ENCODE measurements at regions not wholly inside any gene's neighbourhood (a gene's known extent, or its start where the extent isn't known, plus 50 kb on each side); places are given as distances from the start of the nearest gene placed in this dataset.

GRCh38 chr5:143870362-143870761, 58.4 kb downstream of the HMHB1 start:
- Histone ChIP-seq H3K4me3 (ENCODE audit: insufficient read depth, low read depth, low read length) (no peak overlapping the region), H3K36me3 (replicated peaks; ENCODE audit: control insufficient read depth, insufficient read depth, low read length) (no peaks in the 10 kb centered on the region), H3K27me3 (ENCODE audit: control insufficient read depth, insufficient read depth, low read length) (no peaks in the 10 kb centered on the region)
- no peak for DNase-seq

GRCh38 chr5:143870871-143871632, 59.1 kb downstream of the HMHB1 start:
- no peaks in the 10 kb centered on the region for H3K36me3 ChIP-seq (replicated peaks; ENCODE audit: control insufficient read depth, insufficient read depth, low read length)
- H3K27me3 ChIP-seq (ENCODE audit: control insufficient read depth, insufficient read depth, low read length) = no peaks in the 10 kb centered on the region
- H3K4me3 ChIP-seq (ENCODE audit: insufficient read depth, low read depth, low read length) = no peak overlapping the region
- no peak for DNase-seq

DNA sequence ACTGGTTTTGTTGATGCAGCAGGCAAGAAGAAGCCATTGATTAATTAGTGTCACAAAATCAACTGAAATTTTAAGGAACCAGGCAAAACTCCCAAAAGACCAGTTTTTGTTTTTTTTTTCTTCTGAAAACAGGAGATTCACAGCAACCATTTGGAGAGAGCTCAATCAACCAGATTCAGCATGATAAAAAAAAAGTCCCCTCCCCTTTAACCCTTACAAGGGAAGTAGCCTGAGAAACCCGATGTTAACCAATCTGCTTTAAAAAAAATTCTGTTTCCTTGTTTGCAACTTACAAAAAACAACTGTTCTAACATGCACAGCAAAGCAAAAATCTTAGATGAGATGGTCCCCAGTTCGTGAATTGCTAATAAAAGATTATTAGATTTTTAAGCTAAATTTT, 59.7 kb downstream of the HMHB1 start:
- no peak overlapping the region for H3K4me3 ChIP-seq (ENCODE audit: insufficient read depth, low read depth, low read length)
- no peaks in the 10 kb centered on the region for H3K36me3 ChIP-seq (replicated peaks; ENCODE audit: control insufficient read depth, insufficient read depth, low read length)
- no peak for DNase-seq
- no peaks in the 10 kb centered on the region for H3K27me3 ChIP-seq (ENCODE audit: control insufficient read depth, insufficient read depth, low read length)

- H3K27me3 ChIP-seq (ENCODE audit: control insufficient read depth, insufficient read depth, low read length) = no peaks in the 10 kb centered on the region
- no peaks in the 10 kb centered on the region for H3K36me3 ChIP-seq (replicated peaks; ENCODE audit: control insufficient read depth, insufficient read depth, low read length)
- DNase-seq = no peak
- H3K4me3 ChIP-seq (ENCODE audit: insufficient read depth, low read depth, low read length) = no peak overlapping the region
Observed at GRCh38 chr5:143874312-143874711, 62.4 kb downstream of the HMHB1 start.

DNA sequence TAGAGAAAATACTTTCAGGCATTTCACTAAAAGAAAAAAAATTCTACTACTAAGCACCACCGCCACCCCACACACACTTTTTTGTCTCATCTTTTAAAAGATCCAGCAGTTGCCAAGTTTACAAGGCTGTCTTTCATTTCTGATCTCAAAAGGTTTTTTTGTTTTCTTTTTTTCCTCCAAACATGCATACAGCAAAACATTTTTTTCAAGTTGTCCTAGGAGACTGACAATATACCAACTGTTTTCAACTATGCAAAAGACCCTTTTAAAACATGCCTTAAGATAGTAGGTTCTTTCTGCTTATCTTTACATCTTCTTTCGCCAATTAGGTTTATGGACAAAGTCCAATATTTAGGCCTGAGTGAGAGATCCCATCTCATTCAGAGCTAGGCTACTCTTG, 65.2 kb downstream of the HMHB1 start:
- DNase-seq = no peak
- Histone ChIP-seq H3K4me3 (ENCODE audit: insufficient read depth, low read depth, low read length) (no peak overlapping the region), H3K36me3 (replicated peaks; ENCODE audit: control insufficient read depth, insufficient read depth, low read length) (no peaks in the 10 kb centered on the region), H3K27me3 (ENCODE audit: control insufficient read depth, insufficient read depth, low read length) (no peaks in the 10 kb centered on the region)

- Histone ChIP-seq H3K27me3 (ENCODE audit: control insufficient read depth, insufficient read depth, low read length) (no peaks in the 10 kb centered on the region), H3K4me3 (ENCODE audit: insufficient read depth, low read depth, low read length) (no peak overlapping the region)
Observed at GRCh38 chr5:143878430-143878829, 66.5 kb downstream of the HMHB1 start.

GRCh38 chr5:143879646-143880045, 67.7 kb downstream of the HMHB1 start:
- Histone ChIP-seq H3K4me3 (ENCODE audit: insufficient read depth, low read depth, low read length) (no peak overlapping the region), H3K27me3 (ENCODE audit: control insufficient read depth, insufficient read depth, low read length) (no peaks in the 10 kb centered on the region), H3K36me3 (replicated peaks; ENCODE audit: control insufficient read depth, insufficient read depth, low read length) (no peaks in the 10 kb centered on the region)
- no peak for DNase-seq

More at GRCh38 chr5:143878430-143878829, 66.5 kb downstream of the HMHB1 start:
- no peak for DNase-seq
- no peaks in the 10 kb centered on the region for H3K36me3 ChIP-seq (replicated peaks; ENCODE audit: control insufficient read depth, insufficient read depth, low read length)

DNA sequence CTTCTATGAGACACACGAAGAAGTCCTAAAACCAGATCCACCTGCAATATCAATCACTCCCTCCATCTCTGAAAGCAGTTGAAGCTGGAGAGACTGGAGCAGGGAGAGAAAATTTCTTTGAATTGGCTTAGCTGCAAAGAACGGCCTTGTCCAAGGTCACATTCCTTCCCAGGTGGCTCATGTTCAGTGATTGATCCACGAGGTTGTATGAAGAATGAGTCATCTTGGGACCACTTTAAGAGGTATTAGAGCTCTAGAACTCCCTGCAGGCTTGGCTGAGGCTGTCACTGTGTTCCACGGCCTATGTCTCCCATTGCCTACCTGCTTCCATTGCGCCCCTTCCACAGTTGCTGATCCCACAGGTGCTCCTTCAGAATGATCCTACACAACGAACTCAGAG, 68.2 kb downstream of the HMHB1 start:
- H3K4me3 ChIP-seq (ENCODE audit: insufficient read depth, low read depth, low read length) = no peak overlapping the region
- no peaks in the 10 kb centered on the region for H3K27me3 ChIP-seq (ENCODE audit: control insufficient read depth, insufficient read depth, low read length)
- no peak for DNase-seq

DNA sequence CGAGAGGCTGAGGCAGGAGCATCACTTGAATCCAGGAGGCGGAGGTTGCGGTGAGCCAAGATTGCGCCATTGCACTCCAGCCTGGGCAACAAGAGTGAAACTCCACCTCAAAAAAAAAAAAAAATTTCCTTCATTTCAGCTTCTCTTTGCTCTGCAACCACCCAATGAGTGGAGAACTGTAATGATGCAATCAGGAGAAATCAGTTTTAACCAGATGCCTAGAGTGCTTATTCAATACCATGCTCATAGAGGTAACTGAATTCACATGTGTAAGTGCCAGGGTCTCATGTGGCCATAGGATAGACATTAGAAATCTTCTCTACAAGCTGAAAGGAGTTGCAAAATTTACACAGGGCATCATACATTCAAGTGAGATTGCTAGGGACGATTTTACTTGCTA, 70.6 kb downstream of the HMHB1 start:
- no peak for DNase-seq
- Histone ChIP-seq H3K4me3 (ENCODE audit: insufficient read depth, low read depth, low read length) (no peak overlapping the region), H3K36me3 (replicated peaks; ENCODE audit: control insufficient read depth, insufficient read depth, low read length) (no peaks in the 10 kb centered on the region), H3K27me3 (ENCODE audit: control insufficient read depth, insufficient read depth, low read length) (no peaks in the 10 kb centered on the region)

More for the DNA sequence above, 68.2 kb downstream of the HMHB1 start:
- no peaks in the 10 kb centered on the region for H3K36me3 ChIP-seq (replicated peaks; ENCODE audit: control insufficient read depth, insufficient read depth, low read length)

DNA sequence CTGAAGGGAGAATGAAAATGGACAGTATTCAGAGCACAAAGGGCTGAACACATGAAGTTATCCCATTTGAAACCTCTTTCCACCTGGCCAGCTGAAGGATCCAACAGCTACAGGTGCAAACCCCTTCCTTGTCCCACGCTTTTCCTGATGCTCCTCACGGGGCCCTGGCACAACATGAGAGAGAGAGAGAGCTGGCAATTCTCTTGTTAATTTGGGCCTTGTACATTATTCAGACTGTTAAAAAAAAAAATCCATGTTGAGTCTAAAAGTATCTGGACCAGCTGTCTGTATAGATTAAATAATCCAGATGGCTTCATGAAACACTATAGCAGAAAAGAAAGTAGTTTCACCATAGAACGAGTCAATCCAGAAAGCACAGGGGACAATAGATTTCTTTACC, 74.1 kb downstream of the HMHB1 start:
- Histone ChIP-seq H3K27me3 (ENCODE audit: control insufficient read depth, insufficient read depth, low read length) (no peaks in the 10 kb centered on the region), H3K36me3 (replicated peaks; ENCODE audit: control insufficient read depth, insufficient read depth, low read length) (no peaks in the 10 kb centered on the region), H3K4me3 (ENCODE audit: insufficient read depth, low read depth, low read length) (no peak overlapping the region)
- no peak for DNase-seq

DNA sequence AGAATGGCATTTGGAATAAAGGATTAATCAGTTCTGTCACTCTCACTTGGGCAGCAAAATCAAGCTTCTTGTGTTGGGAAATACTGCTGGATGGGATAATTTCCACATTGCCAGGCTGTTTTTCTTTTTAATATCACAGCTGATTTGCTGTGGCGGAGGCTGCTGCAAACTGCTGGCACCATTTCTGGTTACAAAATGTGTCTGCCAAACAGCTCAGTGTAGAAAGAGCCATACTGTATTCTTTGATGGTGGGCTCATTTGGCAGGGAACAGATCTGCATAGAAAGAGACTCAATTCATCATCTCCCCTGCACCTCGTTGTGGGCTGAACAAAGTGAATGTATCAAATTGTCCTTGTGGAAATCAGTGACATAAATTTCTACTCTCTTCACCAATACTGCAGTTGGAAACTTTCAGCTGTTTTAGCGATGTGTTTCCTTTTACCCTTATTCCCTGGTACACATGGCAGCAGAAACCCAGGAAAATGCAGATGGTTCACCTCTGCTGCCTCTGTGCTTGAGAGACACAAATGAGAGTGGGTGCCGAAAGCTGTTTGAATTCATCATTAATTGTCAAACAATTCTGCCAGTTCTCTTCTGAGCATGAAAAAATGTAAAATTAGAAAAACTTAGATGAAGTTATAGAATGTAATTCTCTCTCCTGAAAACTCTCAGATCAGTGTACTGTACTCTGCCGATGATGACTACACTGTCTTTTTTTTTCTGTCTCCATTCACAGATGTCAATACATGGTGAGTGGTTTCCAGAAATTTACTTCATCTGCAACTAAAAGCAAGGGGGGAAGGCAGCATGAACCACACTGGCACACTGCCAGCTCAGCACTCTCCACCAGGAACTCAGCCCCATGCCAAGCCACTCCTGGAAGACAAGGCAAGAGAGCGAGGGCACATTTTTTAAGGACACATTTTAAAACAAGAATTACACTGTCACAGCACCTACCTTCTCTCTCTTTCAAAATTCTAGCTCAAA, 75.0 kb downstream of the HMHB1 start:
- no peak for DNase-seq
- Histone ChIP-seq H3K36me3 (replicated peaks; ENCODE audit: control insufficient read depth, insufficient read depth, low read length) (no peaks in the 10 kb centered on the region), H3K4me3 (ENCODE audit: insufficient read depth, low read depth, low read length) (no peak overlapping the region), H3K27me3 (ENCODE audit: control insufficient read depth, insufficient read depth, low read length) (no peaks in the 10 kb centered on the region)

- H3K36me3 ChIP-seq (replicated peaks; ENCODE audit: control insufficient read depth, insufficient read depth, low read length) = no peaks in the 10 kb centered on the region
- no peaks in the 10 kb centered on the region for H3K27me3 ChIP-seq (ENCODE audit: control insufficient read depth, insufficient read depth, low read length)
- H3K4me3 ChIP-seq (ENCODE audit: insufficient read depth, low read depth, low read length) = no peak overlapping the region
- no peak for DNase-seq
Observed at GRCh38 chr5:143887903-143888665, 76.1 kb downstream of the HMHB1 start.

DNA sequence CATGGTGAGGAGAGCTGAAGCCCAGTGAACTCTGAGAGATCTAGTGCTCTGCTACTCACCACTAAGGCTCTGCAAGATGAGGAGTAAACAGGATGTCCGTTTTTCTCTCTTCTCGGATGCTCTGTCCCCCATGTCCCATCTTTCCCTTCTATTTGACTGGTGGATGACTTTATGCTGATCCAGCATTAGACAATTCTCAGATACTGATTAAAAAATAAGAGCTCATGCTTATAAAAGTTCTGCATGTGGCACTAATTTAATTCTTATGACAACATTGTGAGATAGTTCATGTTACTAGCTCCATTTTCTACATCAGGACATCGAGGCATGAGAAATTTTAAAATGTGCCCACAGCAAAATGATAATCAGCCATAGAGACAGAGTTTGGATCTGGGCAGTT, 77.0 kb downstream of the HMHB1 start:
- no peaks in the 10 kb centered on the region for H3K36me3 ChIP-seq (replicated peaks; ENCODE audit: control insufficient read depth, insufficient read depth, low read length)
- H3K4me3 ChIP-seq (ENCODE audit: insufficient read depth, low read depth, low read length) = no peak overlapping the region
- DNase-seq = no peak

DNA sequence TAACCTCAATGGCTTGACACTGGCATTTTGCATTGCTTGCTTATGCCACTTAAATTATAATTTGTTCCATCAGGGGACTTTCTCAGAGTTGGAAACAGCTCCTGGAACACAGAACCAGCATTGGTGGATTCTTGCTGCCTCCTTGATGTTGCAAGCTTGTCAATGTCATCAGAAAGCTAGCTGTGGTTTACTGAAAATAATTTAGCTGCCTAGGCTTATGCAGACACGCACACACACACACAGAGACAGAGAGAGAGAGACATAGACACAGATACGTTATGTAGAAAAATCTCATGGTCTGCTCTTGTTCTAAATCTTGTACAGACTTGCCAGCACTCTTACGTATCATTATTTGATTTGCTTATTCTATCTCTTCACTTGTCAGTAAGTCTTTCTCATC, 78.0 kb downstream of the HMHB1 start:
- Histone ChIP-seq H3K27me3 (ENCODE audit: control insufficient read depth, insufficient read depth, low read length) (no peaks in the 10 kb centered on the region), H3K4me3 (ENCODE audit: insufficient read depth, low read depth, low read length) (no peak overlapping the region), H3K36me3 (replicated peaks; ENCODE audit: control insufficient read depth, insufficient read depth, low read length) (no peaks in the 10 kb centered on the region)
- DNase-seq = no peak

More for the DNA sequence above, 77.0 kb downstream of the HMHB1 start:
- H3K27me3 ChIP-seq (ENCODE audit: control insufficient read depth, insufficient read depth, low read length) = no peaks in the 10 kb centered on the region
